HG02938 (cell line): ENCODE measurements at regions not wholly inside any gene's neighbourhood (a gene's known extent, or its start where the extent isn't known, plus 50 kb on each side); places are given as distances from the start of the nearest gene placed in this dataset.

Source experiments
- ATAC-seq: cut with Tn5 transposase; IDR thresholded peaks from one replicate; pipeline ENCODE4 v1.9.1; 2021; ENCODE audit warnings: mild to moderate bottlenecking, moderate library complexity; ENCODE audit not compliant: unreplicated experiment

GRCh38 chr3:181855825-181856224 lies 144.1 kb downstream of the SOX2 start:
- no peak for ATAC-seq

- ATAC-seq: no peak
Measured at GRCh38 chr3:181859518-181859917, 147.8 kb downstream of the SOX2 start.

GRCh38 chr3:181860235-181860634 lies 148.5 kb downstream of the SOX2 start:
- no peak for ATAC-seq

DNA sequence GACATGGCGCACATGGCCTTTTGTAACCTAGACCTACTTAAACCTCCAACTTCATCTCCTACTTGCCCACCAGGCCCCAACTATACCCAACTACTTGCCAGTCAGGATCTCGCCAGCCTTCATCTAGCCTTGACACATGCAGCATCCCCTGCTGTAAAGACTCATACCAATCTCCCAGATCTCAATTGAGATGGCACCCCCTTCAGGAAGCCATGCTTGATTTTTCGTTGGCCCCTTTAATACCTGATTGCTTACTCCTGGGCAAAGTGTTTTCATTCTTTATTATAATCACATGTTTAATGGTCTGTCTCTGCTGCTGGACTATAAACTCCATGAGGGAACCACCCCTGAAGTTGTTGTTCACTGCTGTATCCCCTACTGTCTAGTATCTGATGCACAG lies 150.8 kb downstream of the SOX2 start:
- ATAC-seq: no peak

GRCh38 chr3:181868576-181869082 lies 156.9 kb downstream of the SOX2 start:
- ATAC-seq: no peak

DNA sequence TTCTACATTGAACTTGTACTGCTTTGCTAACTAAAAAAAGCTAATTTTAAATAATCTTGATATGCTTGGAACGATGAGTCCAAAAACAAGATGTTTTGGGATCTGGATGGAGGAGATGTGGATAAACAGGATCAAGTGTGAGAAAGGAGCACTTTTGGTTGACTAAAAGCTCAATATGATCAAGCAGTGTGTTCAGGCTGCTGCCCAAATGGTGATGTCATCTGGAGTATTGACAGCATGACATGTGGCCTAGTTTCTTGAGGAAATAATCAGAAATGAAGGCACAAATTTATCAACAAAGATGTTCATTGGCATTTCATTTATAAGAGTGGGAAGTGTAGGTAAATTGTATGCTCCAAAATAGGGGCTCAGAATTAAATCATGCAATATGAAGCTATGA lies 161.2 kb downstream of the SOX2 start:
- no peak for ATAC-seq

- ATAC-seq: no peak
Measured at GRCh38 chr3:181879926-181880325, 168.2 kb downstream of the SOX2 start.

- ATAC-seq: no peak
Measured at GRCh38 chr3:181880331-181880730, 168.6 kb downstream of the SOX2 start.

DNA sequence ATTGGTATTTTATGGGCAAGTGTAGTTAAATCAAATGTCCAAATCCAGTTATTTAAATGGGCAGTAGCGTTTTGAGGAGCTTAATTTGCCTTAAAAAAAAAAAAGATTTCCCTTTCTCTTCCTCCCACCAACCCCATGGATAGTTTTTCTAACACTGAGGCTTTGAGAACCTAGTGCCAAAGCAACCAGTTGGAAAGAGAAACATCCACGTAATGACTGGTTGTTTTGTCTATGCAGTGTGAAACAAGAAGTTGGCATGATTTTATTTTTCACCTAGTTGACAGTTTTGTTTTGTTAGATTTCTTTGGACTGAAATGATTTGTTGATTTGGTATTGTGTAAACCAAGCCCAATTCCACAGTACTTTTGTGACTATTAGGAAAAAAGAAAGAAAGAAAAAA lies 170.0 kb downstream of the SOX2 start:
- no peak for ATAC-seq

- ATAC-seq: no peak
Measured at GRCh38 chr3:181885868-181886630, 174.3 kb downstream of the SOX2 start.

DNA sequence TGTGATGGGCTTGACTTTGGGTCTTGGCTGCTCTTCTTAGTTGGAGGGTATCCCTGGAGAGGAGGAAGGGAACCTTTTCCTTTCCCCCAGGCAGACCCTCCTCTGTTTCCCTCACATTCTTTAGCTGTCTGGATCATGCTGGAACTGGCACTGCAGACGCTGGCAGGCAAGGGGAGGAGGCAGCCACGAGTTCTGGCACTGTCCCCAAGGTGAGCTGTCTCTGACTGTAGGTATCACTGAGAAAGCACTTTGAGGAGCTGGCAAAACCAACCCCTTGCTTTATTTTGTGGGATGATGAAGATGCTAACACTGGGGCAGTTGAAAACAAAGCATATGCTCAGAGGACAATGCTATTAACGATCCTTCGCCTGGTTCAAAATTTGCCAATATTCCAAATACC lies 175.0 kb downstream of the SOX2 start:
- ATAC-seq: no peak

DNA sequence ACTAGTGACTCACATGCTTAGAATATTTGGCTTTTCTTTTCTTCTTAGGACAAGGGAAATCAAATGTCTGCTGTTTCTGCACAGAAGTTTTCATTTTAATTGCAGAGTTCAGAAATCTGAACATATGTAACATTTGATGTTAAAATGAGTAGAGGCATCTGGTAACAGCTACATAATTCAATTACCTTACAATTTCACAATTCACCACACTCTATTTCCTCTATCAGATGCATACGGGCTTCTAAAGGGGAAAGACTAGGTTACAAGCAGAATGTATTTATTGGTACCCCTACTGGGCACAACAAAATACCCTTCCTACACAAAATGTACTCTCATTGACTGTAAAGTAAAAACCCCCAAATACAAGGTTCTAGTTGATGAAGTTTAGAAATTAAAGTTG lies 176.0 kb downstream of the SOX2 start:
- no peak for ATAC-seq

DNA sequence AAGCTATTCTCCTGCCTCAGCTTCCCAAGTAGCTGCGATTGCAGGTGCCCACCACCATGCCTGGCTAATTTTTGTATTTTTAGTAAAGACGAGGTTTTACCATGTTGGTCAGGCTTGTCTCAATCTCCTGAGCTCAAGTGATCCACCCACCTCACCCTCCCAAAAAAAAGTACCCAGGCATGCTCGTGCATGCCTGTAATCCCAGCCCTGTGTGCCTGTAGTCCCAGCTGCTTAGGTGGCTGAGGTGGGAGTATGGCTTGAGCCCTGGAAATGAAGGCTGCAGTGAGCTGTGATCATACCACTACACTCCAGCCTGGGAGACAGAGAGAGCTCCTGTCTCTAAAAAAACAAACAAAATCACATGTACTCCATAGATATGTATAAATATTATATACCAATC lies 176.5 kb downstream of the SOX2 start:
- ATAC-seq: no peak

GRCh38 chr3:181892848-181893247 lies 181.1 kb downstream of the SOX2 start:
- ATAC-seq: no peak

GRCh38 chr3:181896605-181897004 lies 184.9 kb downstream of the SOX2 start:
- no peak for ATAC-seq

- ATAC-seq: no peak
Measured at GRCh38 chr3:181899702-181900101, 188.0 kb downstream of the SOX2 start.

DNA sequence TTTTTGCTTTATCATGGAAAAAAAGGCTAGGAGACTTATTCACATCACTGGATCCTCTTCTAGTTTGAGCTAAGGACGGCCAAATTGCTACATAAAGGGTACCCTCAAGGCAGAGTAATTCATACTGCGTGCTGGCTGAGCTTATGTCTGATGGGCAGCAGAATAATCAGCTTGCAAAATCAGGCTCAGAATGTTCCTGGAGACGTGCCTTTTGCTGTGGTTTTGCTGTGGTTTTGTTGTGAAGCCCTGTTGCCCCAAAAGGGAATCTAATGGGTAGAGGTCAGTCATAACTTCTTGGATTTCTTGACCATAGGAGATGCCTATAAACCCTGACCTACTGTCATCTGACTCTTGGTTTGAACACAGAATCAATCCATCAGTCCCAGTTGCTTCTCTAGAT lies 189.9 kb downstream of the SOX2 start:
- no peak for ATAC-seq

DNA sequence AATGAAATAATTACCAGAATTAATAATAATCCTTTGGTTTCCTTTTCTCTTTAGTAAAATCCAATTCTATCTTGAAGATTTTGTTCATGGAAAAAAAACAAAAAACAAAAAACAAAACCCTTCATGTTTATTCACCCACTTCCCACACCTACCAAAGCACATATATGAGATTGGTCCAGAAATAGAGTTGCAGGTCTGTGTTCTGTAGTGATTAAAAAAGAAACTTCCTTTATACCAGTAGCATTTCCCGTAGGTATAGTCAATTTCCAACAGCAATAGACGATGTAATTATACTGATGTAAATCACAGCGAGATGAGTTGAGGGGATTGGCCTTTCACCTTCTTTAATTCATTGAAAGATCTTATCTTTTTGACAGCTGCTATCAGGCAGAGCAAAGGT lies 194.6 kb downstream of the SOX2 start:
- no peak for ATAC-seq

DNA sequence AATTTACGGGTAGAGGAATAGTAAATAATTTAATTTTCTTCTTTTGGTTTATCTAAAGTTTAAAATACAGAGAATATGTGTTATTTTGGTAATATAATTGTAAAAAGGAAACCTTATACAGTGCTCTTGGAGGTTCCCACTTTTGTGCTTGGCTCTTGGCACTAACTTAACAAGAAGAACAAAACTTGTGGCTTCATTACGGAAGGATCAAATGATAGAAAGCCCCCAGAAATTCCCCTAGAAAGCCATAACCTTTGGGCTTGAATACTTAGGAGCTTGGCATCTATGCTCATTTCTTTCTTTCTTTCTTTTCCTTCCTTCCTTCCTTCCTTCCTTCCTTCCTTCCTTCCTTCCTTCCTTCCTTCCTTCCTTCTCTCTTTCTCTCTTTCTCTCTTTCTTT lies 197.5 kb downstream of the SOX2 start:
- ATAC-seq: no peak

DNA sequence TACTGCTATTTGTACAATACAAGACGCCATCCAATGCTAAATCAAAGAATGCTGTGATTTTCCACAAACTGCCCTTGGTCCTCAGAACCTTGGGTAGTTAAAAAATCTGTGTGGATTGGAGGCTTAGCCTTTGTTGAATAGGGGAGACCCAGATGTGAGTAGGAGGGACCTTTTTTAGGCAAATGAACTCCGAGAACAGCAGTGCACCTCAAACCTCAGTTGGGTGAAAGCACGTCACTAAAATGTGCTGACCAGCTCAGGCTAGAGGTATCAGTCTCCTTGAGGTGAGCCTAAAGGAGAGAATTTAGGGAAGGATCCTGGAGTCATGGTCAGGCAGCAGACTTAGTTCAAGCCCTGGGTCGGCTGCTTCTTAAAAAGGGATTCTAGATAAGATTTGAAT lies 200.7 kb downstream of the SOX2 start:
- ATAC-seq: peak; percentile 43

DNA sequence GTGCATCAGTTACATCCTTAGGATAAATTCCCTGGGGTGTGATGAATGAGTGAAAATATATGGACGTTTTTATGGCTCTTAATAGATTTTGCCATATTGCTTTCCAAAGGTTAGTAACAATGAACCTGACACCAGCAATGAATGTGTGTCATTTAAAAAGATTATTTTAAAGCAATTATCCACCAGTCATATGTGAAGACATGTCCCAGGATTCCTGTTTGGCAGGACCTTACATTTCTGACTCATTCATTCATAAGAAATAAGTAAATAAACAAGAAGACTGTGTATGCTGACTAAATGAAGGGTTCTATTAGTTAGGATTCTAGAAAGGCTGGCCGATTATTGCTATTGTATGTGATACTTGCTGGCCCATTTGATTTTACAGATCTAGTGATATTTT lies 201.5 kb downstream of the SOX2 start:
- no peak for ATAC-seq

- no peak for ATAC-seq
Measured at GRCh38 chr3:181915551-181915950, 203.8 kb downstream of the SOX2 start.

DNA sequence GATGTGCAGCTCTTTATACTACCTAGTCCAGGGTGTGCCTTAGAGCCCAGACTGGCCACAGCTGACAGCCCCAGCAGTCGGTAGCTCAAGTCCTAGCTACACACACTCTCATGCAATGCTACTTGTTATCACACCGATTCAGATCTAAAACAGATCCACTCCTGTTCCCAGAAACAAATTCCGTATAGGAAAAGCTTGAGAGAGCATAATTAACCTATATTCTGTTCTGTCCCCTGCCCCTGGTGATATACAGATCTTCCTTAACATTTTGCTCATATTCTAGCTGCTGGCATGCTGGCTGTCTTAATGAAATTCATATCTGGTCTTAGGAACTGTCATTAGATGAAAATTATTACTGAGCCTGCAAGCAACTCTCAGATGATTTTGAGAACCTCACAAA lies 204.3 kb downstream of the SOX2 start:
- ATAC-seq: no peak
